NCI-H2171 (cell line): ENCODE measurements at regions not wholly inside any gene's neighbourhood (a gene's known extent, or its start where the extent isn't known, plus 50 kb on each side); places are given as distances from the start of the nearest gene placed in this dataset.
A peak's percentile ranks its signal among the peaks of the same experiment; 100 is the strongest.
"Not testable (repeated sequence)": the region's sequence is repeated elsewhere in the genome, so short reads cannot be mapped to it uniquely, and the experiment has no call there.

Experiments used
- DNase-seq: peaks from one replicate; lab custom pipeline; 2025; lab: John Stamatoyannopoulos, UW

- no peak for DNase-seq
Measured at GRCh38 chr3:109656225-109656624, 318.9 kb upstream of the DPPA4 start.

DNA sequence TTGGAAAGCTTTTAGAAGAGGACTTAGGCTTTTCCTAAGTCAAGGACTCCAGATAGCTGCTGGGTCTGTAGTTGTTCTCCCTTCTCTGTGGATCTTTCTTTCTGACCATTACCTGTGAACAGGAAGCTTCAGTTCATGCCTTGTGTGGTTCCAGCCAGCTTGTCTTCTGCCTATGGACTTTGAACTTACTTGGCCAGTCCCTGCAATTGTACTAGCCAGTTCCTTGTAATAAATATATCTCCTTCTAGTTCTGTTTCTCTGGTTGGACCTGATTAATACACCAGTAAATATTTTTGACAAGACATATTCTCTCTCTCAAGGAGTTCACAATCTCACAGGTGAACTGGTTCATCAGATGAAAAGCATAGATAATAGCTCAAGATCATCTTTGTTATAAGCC is 341.3 kb upstream of the DPPA4 start:
- DNase-seq: no peak

- DNase-seq: no peak
Measured at GRCh38 chr3:109679664-109680063, 342.3 kb upstream of the DPPA4 start.

DNA sequence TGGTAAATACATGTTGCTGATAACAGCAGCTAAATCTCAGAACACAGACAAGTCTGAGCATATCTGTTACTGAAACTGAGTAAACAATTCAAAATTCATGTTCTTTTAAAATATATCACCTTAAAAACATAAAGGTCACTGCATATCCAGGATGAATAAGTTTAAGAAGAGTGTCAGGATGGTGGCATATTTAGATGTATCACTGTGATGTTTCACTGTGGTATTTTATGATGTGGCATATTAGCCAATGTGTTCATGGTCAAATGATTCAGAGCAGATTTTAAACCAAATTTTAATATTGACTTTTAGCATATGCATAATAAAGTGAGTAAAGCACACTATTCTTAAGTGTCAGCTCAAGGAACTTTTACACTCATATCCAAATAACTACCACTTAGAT is 346.4 kb upstream of the DPPA4 start:
- no peak for DNase-seq

DNA sequence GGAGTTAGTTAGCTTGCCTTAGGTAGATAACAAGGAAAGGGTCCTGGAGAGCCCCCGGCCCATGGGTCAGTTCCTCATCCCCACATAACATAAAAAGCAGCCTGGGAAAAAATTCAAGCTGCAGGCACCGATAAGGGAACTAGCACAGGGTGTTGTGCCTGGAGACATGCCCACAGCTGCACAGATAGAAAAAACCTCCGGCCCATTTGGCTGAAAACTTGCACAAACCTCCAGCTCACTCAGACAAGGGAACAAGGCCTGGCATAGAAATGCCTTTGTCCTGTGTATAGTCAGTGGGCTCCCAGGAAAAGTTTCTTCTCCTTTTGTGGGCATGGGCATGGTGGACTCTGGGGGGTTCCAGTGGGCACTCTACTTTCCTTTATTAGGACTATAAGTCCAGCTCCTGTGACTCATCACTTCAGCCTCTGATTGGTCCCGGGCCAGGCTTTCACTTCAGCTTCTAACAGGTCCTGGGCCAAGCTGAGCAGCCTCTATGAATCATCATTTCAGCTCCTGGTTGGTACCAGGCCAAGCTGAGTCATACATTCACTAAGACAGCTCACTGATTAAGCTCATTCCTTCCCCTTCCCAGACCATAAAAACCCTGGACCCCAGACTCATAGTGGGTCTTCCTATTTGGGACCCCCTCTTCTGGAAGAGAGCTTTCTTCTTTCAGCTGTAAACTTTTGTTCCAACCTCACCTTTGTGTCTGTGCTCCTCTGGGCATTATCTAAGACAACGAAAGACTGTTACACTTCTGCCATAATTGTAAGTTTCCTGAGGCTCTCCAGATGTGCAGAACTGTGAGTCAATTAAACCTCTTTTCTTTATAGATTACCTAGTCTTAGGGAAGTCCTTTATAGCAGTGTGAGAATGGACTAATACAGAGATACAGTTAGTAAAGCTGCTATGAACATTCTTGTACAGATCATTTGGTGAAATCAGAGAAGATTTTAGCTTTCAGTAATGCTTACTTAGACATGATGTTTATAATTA is 348.0 kb upstream of the DPPA4 start:
- no peak for DNase-seq

DNA sequence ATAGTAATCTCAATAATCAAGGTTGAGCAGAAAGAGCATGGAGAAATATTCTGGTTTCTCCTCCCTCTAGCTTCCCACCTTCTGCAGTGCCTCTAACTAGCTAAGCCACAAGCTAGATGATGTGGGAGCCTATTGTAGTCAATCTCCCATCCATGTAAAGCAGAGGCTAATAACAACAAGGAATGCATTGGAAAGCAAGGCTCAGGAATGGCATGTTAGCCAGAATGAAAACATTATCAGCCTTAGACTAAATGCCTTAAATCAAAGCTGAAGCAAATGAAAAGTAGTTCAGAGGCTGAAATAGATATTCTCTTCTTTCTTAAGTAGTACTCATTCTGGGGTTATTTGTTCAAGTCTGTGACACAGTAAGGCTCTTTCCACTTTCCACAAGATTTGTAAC is 350.3 kb upstream of the DPPA4 start:
- DNase-seq: no peak

- DNase-seq: no peak
Measured at GRCh38 chr3:109696932-109697331, 359.6 kb upstream of the DPPA4 start.

- no peak for DNase-seq
Measured at GRCh38 chr3:109702252-109702651, 364.9 kb upstream of the DPPA4 start.

DNA sequence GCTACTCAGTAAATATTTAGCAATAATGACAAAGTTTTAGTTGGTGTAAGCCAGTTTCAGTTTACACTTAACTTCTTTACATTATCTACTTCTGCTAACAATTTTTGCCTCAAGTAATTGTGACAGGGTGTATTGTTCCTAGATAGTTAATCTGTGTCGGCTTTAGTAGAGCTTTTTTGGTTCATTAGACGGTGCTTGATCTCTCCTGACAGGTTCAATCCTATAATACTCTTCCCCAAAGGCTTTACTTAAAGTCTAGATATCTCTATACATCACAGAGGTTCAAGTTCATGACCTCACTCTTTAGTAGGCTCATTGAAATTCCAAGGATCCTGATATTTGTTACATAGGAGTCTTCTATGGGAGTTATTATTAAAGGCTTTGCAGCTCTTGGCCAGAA is 365.6 kb upstream of the DPPA4 start:
- no peak for DNase-seq

- not testable (repeated sequence) for DNase-seq
Measured at GRCh38 chr3:109705133-109705532, 367.8 kb upstream of the DPPA4 start.

DNA sequence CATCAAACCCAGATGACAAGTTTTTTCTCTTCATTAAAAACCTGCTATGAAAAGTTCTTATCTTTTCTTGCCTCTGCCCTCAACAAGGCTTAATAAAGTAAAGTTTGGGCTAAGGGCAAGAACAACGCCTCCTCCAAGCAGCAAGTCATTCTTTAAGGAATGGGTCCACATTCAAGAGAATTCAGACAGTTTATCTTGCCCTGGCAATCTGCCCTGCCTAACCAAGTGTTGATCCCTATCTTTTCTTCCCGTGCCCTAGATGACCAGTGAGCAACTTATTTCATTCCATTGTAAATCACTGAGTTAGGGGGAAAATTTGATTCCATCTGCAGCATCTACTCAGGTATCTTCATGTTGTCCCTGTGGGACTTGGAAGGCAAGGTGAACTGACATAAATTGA is 370.3 kb upstream of the DPPA4 start:
- no peak for DNase-seq

DNA sequence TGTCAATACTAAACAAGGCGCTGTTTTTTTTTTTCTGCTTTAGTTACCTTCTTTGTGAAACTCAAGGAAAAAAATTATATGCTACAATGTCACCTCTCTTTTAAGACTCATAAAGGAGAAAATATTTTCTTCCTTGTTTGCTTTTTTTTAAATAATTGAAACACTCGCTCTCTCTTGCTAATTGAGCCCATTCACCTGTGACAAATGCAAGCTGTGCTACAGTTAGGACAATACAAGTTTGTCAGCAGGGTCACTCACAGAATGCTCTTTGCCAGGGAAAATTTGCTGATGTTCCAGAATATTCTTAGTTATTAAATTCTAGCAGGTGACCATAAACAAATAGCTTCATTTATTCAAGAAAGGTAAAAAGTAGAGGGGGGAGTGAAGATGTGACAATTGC is 375.9 kb upstream of the DPPA4 start:
- DNase-seq: no peak

GRCh38 chr3:109715707-109716106 is 378.4 kb upstream of the DPPA4 start:
- DNase-seq: no peak

GRCh38 chr3:109718850-109719249 is 381.5 kb upstream of the DPPA4 start:
- no peak for DNase-seq

- no peak for DNase-seq
Measured at GRCh38 chr3:109728861-109729494, 391.6 kb upstream of the DPPA4 start.

GRCh38 chr3:109731639-109732473 is 394.5 kb upstream of the DPPA4 start:
- peak; percentile 5 for DNase-seq

GRCh38 chr3:109743981-109744380 is 406.6 kb upstream of the DPPA4 start:
- DNase-seq: no peak

DNA sequence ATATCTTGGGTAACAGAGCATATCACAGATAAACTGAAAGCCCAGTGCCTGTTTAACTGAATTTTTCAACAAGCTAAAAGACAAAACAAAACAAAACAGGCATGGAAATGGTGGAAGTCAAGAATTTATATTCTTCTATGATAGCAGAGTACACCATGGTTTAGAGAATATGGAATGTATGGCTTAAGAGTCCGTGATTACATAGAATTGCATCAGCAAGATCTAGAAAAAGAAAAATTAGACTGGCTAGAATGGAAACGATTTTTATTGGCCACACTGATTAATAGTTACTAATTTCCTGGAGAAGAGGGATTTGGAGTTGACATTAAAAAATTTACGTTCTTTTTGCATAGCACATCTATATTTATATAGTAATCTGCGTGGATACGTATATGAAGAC is 435.2 kb upstream of the DPPA4 start:
- DNase-seq: no peak

GRCh38 chr3:109774108-109774507 is 436.8 kb upstream of the DPPA4 start:
- DNase-seq: no peak

DNA sequence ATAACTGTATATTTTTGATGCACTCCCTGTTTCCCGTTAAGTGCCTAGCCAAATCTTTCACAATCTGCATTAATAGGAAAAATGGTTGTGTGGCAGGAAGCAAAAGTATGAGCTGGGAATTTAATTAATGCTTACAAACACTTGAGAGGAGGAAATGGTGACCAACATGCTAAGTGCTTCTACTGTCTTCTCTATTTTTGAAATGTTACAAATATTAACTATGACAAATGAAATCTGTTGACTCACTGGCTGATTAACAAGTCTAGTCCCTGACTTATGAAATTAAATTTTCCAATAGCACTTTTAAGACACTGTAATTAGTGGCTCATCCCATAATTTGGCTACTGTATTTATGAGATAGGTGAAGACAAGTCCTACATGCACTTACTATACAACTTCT is 446.9 kb upstream of the DPPA4 start:
- no peak for DNase-seq

GRCh38 chr3:109784852-109785631 is 447.7 kb upstream of the DPPA4 start:
- no peak for DNase-seq

DNA sequence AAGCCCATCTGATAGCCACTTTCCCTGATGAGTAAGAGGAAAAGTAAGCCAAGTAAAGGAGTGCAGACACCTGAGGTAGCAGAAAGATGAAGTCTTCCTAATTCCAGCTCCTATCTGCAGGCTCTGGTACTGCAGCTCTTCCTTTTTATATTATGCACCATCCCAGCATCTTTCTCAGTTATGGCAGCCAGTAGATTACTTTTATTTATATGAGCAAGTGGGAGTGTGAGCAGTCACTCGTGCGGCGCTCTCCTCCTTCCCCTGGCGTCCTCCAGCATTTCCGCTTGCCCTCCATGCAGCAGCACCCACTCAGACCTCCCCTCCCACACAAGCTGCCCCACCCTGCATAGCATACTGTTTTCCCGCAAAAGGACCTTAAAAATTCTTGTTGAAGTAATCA is 465.9 kb upstream of the DPPA4 start:
- DNase-seq: no peak
